Astrocyte of the spinal cord (primary cell): ENCODE measurements at regions not wholly inside any gene's neighbourhood (a gene's known extent, or its start where the extent isn't known, plus 50 kb on each side); places are given as distances from the start of the nearest gene placed in this dataset.

ENCODE experiments used
- DNase-seq: peaks from one replicate; pipeline ENCODE4 v3.0.0; 2011; ENCODE audit warnings: low read depth, low spot score
- H3K4me3 ChIP-seq: 2 replicates; pipeline ENCODE4 v1.5.1; 2011; ENCODE audit warnings: low read depth, mild to moderate bottlenecking, low read length, moderate library complexity
- in situ Hi-C: cut with HindIII; loops from 2 replicates; pipeline ENCODE4 v1.10.0; 2017; ENCODE audit warnings: low sequenced_read_pairs
- TF ChIP-seq, protein P1 (sequence below): IDR thresholded peaks from 2 replicates; pipeline ENCODE4 v1.5.1; 2012; ENCODE audit warnings: low read depth, mild to moderate bottlenecking, low read length, inconsistent platforms

DNA sequence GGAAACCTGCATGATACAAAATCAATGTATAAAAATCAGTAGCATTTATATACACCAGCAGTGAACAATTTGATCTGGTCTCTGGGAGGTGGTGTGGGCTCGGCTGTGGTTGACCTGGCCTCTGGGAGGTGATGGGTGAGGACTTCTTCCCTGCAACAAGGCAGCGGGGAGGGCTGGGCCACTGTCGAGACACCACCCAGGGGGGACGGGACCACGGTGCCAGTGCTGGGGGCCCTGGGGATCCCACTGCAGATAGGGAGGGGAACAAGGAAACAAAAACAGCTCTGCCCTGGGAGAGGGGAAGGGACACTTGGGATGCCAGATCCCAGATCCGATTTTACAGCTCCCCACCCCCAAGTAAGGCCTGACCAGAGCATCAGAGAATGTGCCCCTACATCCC is 189.6 kb upstream of the SFSWAP start:
- TF ChIP-seq, protein P1, sequence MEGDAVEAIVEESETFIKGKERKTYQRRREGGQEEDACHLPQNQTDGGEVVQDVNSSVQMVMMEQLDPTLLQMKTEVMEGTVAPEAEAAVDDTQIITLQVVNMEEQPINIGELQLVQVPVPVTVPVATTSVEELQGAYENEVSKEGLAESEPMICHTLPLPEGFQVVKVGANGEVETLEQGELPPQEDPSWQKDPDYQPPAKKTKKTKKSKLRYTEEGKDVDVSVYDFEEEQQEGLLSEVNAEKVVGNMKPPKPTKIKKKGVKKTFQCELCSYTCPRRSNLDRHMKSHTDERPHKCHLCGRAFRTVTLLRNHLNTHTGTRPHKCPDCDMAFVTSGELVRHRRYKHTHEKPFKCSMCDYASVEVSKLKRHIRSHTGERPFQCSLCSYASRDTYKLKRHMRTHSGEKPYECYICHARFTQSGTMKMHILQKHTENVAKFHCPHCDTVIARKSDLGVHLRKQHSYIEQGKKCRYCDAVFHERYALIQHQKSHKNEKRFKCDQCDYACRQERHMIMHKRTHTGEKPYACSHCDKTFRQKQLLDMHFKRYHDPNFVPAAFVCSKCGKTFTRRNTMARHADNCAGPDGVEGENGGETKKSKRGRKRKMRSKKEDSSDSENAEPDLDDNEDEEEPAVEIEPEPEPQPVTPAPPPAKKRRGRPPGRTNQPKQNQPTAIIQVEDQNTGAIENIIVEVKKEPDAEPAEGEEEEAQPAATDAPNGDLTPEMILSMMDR, result no peak
- no peak overlapping the region for H3K4me3 ChIP-seq
- DNase-seq, result no peak
- in situ Hi-C loops, result no loop called here

DNA sequence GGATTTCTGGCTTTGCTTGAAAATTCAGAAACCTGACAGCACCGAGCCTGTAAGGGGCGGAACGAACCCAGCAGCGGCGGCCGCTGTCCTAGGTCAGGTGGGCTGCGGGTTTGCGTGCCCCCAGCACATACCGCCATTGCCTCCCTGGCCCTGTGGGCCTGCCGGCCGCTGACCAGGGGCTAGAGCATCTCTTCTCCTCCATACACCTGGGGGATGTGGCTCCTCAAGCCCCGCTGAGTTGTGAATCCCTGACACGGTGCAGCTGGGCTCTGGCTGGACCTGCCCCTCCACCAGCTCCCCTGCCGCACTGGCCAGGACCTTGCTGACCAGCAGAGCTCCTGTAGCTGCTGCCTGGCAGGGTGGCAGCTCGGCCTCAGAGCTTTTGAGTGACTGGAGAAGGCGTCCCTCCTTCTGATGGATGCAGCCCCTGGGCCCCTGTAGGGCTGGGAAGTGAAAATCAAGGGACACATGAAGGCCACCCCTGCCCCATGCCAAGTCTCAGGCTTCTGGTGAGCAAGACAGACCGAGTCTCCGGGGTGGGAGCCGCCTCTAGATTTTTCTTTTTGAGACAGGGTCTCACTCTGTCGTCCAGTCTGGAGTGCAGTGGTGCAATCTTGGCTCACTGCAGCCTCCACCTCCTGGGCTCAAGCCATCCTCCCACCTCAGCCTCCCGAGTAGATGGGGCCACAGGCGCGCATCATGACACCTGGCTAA is 184.9 kb upstream of the SFSWAP start:
- TF ChIP-seq, protein P1, result no peak
- in situ Hi-C loops, result no loop called here

DNA sequence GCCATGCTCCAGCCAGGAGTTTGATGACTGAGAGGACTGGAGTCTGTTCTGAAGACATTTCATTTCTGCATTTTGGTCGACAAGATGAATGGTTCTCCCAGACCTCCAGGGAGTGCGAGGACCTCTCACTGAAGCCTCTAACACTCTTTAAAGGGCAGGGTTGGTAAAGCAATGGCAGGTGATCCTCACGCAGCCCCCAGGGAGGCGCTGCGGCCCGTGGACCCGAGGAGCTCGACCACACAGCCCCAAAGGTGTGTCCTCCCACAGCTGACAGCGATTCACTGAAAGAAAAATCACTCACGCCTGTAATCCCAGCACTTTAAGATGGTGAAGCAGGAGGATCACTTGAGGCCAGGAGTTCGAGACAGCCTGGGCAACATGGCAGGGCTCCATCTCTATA is 183.8 kb upstream of the SFSWAP start:
- no peak overlapping the region for H3K4me3 ChIP-seq
- DNase-seq, result no peak
- in situ Hi-C loops, result no loop called here
- TF ChIP-seq, protein P1, result no peak

More for the DNA sequence above, 184.9 kb upstream of the SFSWAP start:
- DNase-seq, result no peak
- H3K4me3 ChIP-seq, result no peak overlapping the region

DNA sequence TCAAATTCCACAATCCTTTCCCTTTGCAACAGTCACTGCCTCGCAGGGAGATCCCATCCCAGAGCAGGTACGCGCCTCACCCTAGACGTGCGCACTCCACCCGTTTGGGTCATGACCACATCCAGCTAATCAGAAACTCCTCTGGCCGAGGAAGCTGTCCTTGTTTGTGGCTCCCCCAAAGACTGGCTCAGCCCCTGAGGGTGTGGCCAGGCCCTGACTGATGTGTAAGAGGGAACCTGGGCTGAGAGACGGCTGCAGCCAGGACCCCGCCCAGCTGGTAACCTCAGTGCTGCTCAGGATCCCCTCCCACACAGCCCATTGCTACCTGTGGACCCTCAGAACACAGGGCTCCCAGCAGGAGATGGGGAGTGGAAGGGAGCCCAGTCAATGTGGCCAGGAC is 183.2 kb upstream of the SFSWAP start:
- DNase-seq, result no peak
- in situ Hi-C loops, result no loop called here
- TF ChIP-seq, protein P1, result no peak
- H3K4me3 ChIP-seq, result no peak overlapping the region

DNA sequence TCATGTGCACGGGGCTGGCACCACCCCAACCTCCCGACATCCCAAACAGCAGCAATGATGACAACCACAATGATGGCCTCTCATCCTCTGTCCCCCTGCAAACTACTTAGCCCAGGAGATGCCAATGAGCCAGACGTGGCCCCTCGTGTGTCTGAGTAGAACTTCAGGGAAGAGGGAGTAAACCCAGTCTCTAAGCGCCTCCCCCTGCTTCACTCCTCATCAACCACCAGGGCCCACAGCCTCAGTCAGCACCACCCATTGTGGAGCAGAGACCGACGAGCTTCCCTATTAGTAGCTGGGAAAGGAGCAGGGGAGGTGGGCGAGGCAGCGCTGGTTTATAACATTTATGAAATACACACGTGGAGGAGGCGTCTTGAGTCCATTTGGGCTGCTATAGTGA is 182.7 kb upstream of the SFSWAP start:
- TF ChIP-seq, protein P1, result no peak
- H3K4me3 ChIP-seq, result no peak overlapping the region
- no peak for DNase-seq
- in situ Hi-C loops, result no loop called here

DNA sequence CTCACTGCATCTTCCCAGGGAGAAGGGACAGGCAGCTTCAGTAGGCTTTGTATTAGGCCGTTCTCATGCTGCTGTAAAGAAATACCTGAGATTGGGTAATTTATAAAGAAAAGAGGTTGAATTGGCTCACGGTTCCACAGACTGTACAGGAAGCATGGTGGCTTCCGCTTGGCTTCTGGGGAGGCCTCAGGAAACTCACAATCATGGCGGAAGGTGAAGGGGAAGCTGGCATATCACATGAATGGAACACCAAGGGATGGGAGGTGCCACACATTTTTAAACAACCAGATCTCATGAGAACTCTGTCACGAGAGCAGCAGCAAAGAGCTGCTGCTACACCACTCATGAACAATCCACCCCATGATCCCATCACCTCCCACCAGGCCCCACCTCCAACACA is 182.2 kb upstream of the SFSWAP start:
- in situ Hi-C loops, result no loop called here
- DNase-seq, result no peak
- H3K4me3 ChIP-seq, result no peak overlapping the region
- TF ChIP-seq, protein P1, result no peak
